Subcutaneous abdominal adipose tissue (tissue), 5 donors: ENCODE measurements at regions not wholly inside any gene's neighbourhood (a gene's known extent, or its start where the extent isn't known, plus 50 kb on each side); places are given as distances from the start of the nearest gene placed in this dataset.

ENCODE experiments used
- H3K27ac ChIP-seq: one replicate; pipeline ENCODE4 v1.7.0; 2013; ENCODE audit warnings: low read depth, mild to moderate bottlenecking, inconsistent platforms, low read length, moderate library complexity
- H3K27me3 ChIP-seq, 5 donors: one replicate each; pipeline ENCODE4 v1.7.0; 2013; ENCODE audit warnings: low read length in 5 of 5, inconsistent platforms in 1 of 5; ENCODE audit not compliant: control insufficient read depth in 5 of 5, insufficient read depth in 4 of 5
- H3K36me3 ChIP-seq, 5 donors: one replicate each; pipeline ENCODE4 v1.7.0; 2013; ENCODE audit warnings: low read length in 5 of 5; ENCODE audit not compliant: control insufficient read depth in 5 of 5, insufficient read depth in 5 of 5
- H3K4me1 ChIP-seq, 5 donors: one replicate each; pipeline ENCODE4 v1.7.0; 2013; ENCODE audit warnings: low read length in 5 of 5, mild to moderate bottlenecking in 3 of 5, moderate library complexity in 1 of 5; ENCODE audit not compliant: control insufficient read depth in 5 of 5, insufficient read depth in 5 of 5
- H3K4me3 ChIP-seq, 5 donors: one replicate each; pipeline ENCODE4 v1.7.0; 2013; ENCODE audit warnings: low read length in 5 of 5, low read depth in 1 of 5
- H3K9ac ChIP-seq, 5 donors: one replicate each; pipeline ENCODE4 v1.7.0; 2013; ENCODE audit warnings: low read length in 5 of 5, mild to moderate bottlenecking in 4 of 5, moderate library complexity in 3 of 5
- H3K9me3 ChIP-seq, 5 donors: one replicate each; pipeline ENCODE4 v1.7.0; 2013; ENCODE audit warnings: low read length in 5 of 5; ENCODE audit not compliant: control insufficient read depth in 5 of 5
- donor health status: healthy.
- donor health status: healthy.
- donor health status: healthy.
- donor health status: healthy.
- donor health status: healthy.

DNA sequence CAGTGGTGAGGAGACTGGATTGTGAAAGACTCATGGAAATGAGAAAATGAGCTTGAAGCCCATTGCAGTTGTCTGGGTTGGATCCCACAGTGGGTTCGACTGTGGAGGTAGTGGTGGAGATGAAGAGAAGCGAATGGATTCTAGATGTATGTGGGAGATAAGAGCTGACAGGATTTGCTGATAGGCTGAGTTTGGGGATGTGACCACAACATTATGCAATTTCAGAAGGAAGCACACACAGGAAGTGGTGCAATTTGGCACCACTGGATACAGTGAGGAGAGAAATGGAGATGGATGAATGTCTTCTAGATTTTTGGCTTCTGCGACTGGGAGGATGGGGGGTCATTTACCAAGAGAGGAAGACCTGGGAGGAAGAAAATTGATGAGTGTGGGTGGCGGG lies 64.4 kb upstream of the MAFB start:
- no peaks in the 10 kb centered on the region for H3K27me3 ChIP-seq
- H3K4me3 ChIP-seq = no peak overlapping the region
- no peak overlapping the region for H3K9ac ChIP-seq
- no peaks in the 10 kb centered on the region for H3K36me3 ChIP-seq
- H3K9me3 ChIP-seq = no peaks in the 10 kb centered on the region
- no peak overlapping the region for H3K27ac ChIP-seq
- peaks cover 9 to 35% (median 23%) of the 10 kb centered on the region in 5 donors for H3K4me1 ChIP-seq

DNA sequence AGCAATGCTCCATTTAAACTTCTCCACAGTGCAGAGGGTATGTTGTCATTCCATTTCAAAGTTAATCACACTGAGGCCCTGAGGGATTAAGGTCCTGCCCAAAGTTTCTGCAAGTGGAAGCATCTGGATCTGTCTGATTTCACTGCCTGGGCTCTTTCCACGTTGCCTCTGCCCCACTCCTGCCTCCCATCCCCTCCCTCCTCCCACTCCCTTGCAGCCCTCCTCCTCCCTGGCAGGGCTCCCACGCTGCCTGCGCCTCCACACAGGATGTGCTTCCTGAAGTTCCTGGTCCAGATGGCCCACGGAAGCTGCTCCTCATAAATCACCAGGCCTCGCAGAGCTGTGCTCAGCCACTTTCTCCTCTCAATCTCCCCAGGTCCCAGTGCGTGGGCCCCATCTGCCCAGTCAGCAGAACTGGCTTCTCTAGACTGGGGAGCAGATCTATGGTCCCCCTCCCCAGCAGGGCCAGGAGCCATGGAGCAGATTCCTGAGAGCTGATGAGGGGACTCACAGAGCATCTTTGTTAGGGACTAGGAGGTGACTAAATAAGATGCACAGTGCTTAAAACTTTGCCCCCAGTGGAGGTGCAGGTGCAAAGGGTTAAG lies 65.4 kb upstream of the MAFB start:
- H3K27ac ChIP-seq = no peak overlapping the region
- H3K4me3 ChIP-seq = no peak overlapping the region
- H3K4me1 ChIP-seq = peaks cover 9 to 34% (median 23%) of the 10 kb centered on the region in 5 donors

DNA sequence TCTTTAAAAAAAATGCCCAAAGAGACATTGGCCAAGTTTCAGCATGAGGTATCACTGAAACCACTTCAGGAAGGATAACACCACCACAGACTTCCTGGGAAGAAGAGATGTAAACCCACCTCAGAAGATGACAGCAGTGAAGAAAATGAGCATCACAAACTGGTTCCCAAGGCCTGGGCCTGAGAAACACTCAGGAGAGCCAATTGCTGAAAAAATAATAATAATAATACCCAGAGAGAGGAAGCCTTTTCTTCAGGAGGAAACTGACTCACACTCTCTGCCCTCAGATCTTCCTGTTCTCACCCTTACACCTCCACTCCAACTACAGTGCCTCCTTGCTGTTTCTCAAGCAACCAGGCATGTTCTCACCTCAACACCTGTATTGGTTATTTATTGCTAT lies 68.1 kb upstream of the MAFB start:
- peaks cover 9 to 23% (median 17%) of the 10 kb centered on the region in 5 donors for H3K4me1 ChIP-seq
- H3K4me3 ChIP-seq = no peak overlapping the region
- no peak overlapping the region for H3K9ac ChIP-seq
- no peaks in the 10 kb centered on the region for H3K9me3 ChIP-seq
- H3K36me3 ChIP-seq = no peaks in the 10 kb centered on the region
- no peaks in the 10 kb centered on the region for H3K27me3 ChIP-seq
- H3K27ac ChIP-seq = no peak overlapping the region

More for the DNA sequence above, 65.4 kb upstream of the MAFB start:
- no peak overlapping the region for H3K9ac ChIP-seq
- H3K27me3 ChIP-seq = no peaks in the 10 kb centered on the region
- no peaks in the 10 kb centered on the region for H3K9me3 ChIP-seq
- no peaks in the 10 kb centered on the region for H3K36me3 ChIP-seq

GRCh38 chr20:40758790-40759189 lies 69.8 kb upstream of the MAFB start:
- no peak overlapping the region for H3K27ac ChIP-seq
- no peaks in the 10 kb centered on the region for H3K9me3 ChIP-seq
- H3K9ac ChIP-seq = no peak overlapping the region
- no peaks in the 10 kb centered on the region for H3K27me3 ChIP-seq
- H3K4me1 ChIP-seq = peaks cover 9 to 22% (median 17%) of the 10 kb centered on the region in 5 donors
- H3K36me3 ChIP-seq = no peaks in the 10 kb centered on the region
- H3K4me3 ChIP-seq = no peak overlapping the region

DNA sequence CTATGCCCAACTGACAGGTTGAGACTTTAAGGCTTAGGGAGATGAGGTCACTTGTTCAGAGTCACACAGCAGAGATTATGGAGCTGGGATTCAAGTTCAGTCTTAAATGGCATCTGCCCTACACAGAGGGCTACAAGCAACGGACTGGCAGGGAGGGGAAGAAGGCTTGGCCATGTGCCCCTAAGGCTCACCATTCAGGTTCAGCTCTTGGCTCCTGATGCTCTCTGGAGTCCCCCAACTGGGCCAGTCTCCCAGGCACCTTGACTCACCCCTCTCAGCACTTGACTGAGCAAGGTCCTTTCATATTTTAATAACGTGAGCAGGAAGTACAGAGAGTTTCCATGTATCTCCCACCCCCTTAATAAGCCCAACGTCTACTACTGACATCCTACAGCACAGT lies 71.4 kb upstream of the MAFB start:
- Histone ChIP-seq H3K4me1 (peaks cover 0 to 8% (median 4%) of the 10 kb centered on the region in 5 donors), H3K9me3 (no peaks in the 10 kb centered on the region), H3K9ac (no peak overlapping the region), H3K4me3 (no peak overlapping the region), H3K36me3 (no peaks in the 10 kb centered on the region), H3K27ac (no peak overlapping the region), H3K27me3 (no peaks in the 10 kb centered on the region)

DNA sequence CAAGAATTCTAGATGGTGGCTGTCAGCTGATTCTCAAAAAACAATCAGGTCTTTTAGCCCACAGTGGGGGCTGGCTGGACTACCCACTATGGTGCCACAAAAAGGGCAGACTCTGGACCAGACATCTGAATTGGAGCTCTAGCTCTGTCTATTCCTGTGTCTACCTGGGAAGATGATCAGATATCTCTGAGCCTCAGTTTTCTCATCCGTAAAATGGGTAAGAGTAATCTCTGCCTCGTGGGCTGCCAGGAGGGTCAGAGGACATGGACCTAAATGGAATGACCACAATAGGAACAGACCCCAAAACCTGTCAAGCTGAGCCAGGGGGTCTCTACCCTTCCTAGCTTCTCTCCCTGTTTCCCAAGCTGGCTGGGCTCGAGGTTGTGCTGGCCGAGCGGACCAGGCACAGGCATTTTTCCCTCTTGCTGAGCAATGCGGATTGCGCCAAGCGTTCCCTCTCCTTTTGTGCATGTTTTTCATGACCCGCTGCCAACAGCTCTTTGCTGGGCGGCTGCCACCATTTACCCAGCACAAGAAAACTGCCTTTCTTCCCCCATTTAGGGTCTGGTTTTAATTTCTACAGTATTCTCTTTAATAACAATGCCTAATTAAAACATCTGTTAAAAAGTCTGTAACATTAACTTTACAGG lies 74.7 kb upstream of the MAFB start:
- Histone ChIP-seq H3K9me3 (no peaks in the 10 kb centered on the region), H3K27me3 (no peaks in the 10 kb centered on the region), H3K27ac (no peak overlapping the region), H3K4me3 (no peak overlapping the region), H3K4me1 (peaks cover 0 to 19% (median 7%) of the 10 kb centered on the region in 5 donors), H3K9ac (no peak overlapping the region), H3K36me3 (no peaks in the 10 kb centered on the region)

GRCh38 chr20:40765814-40766480 lies 76.9 kb upstream of the MAFB start:
- H3K27me3 ChIP-seq = no peaks in the 10 kb centered on the region
- no peak overlapping the region for H3K27ac ChIP-seq
- H3K9me3 ChIP-seq = no peaks in the 10 kb centered on the region
- H3K4me3 ChIP-seq = no peak overlapping the region
- H3K4me1 ChIP-seq = peaks cover 2 to 33% (median 15%) of the 10 kb centered on the region in 5 donors
- no peaks in the 10 kb centered on the region for H3K36me3 ChIP-seq
- H3K9ac ChIP-seq = no peak overlapping the region

DNA sequence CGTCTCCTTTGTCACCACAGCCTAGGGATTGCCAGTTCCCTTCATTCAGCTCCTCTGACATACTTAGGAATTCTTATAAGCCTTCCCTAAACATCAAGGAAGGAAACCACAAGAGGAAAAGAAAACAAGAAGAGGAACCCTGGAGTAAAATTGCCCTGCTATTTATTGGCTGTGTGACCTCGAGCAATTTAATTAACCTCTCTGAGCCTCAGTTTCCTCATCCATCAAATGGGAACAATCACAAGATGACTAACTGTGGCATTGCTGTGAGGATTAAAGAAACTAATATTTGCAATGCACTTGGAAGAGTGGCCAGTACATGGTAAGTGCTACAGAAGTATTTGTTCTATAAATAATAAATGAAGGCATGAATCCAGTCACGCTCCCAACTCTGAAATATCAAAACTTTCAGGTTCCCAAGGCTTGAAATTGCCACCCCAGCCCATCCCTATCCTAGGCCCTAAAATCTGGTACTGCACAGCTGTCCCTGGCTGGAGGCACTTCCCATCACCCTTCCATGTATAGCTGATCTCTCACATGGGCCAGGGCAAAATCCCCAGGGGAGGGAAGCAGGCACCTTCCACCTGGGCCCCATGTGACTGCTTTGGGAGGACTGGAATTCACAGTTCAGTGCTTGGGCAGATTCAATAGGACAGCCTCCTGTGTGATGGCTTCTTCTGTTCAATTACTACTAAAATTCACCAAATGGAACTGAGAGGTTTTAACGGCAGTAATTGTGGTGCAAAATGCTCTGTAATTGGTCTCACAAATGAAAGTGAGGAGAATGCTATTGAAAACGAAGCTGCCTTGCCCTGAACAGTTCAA lies 78.0 kb upstream of the MAFB start:
- Histone ChIP-seq H3K4me1 (peaks cover 2 to 44% (median 25%) of the 10 kb centered on the region in 5 donors), H3K4me3 (no peak overlapping the region), H3K9me3 (no peaks in the 10 kb centered on the region), H3K9ac (no peak overlapping the region), H3K27me3 (no peaks in the 10 kb centered on the region), H3K27ac (no peak overlapping the region), H3K36me3 (no peaks in the 10 kb centered on the region)

DNA sequence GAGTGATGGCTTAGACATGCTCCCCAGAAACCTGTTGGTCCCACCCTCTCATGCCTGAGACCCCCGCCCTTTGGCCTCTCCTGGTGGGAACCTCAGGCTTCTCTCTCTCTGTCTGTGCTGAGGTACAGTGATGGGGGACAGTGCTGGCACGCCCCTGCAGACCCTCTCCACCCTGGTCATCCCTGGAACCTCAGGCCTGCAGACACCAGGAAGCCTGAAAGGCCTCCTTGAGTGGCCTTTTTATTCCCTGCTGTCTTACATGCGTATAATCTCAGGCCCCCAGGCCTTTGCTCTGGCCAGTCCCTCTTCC lies 78.5 kb upstream of the MAFB start:
- H3K36me3 ChIP-seq = no peaks in the 10 kb centered on the region
- no peak overlapping the region for H3K9ac ChIP-seq
- no peak overlapping the region for H3K27ac ChIP-seq
- H3K4me3 ChIP-seq = no peak overlapping the region
- H3K4me1 ChIP-seq = peaks cover 2 to 48% (median 30%) of the 10 kb centered on the region in 5 donors
- H3K9me3 ChIP-seq = no peaks in the 10 kb centered on the region
- H3K27me3 ChIP-seq = no peaks in the 10 kb centered on the region

GRCh38 chr20:40768105-40768504 lies 79.1 kb upstream of the MAFB start:
- H3K4me1 ChIP-seq = peaks cover 2 to 48% (median 30%) of the 10 kb centered on the region in 5 donors
- H3K27ac ChIP-seq = no peak overlapping the region
- no peak overlapping the region for H3K4me3 ChIP-seq
- H3K9me3 ChIP-seq = no peaks in the 10 kb centered on the region
- no peaks in the 10 kb centered on the region for H3K27me3 ChIP-seq
- no peaks in the 10 kb centered on the region for H3K36me3 ChIP-seq
- no peak overlapping the region for H3K9ac ChIP-seq
